Lower leg skin (tissue), 4 donors: ENCODE measurements at regions not wholly inside any gene's neighbourhood (a gene's known extent, or its start where the extent isn't known, plus 50 kb on each side); places are given as distances from the start of the nearest gene placed in this dataset.

Source experiments
- DNase-seq, 2 donors: peaks; one replicate each; pipeline ENCODE4 v3.0.0-alpha.2; 2019; ENCODE audit warnings: low spot score in 2 of 2
- H3K4me3 ChIP-seq: fragments of 200-600 bp; sonication (generic); 2 replicates; pipeline ENCODE4 v1.5.1; 2017; ENCODE audit warnings: mild to moderate bottlenecking, low read depth; ENCODE audit not compliant: poor library complexity, severe bottlenecking
- CTCF ChIP-seq, 3 donors: fragments of 450-650 bp; IDR thresholded peaks; one replicate each; pipeline ENCODE4 v1.5.1; 2016; ENCODE audit warnings: antibody characterized with exemption in 3 of 3, mild to moderate bottlenecking in 3 of 3, moderate library complexity in 2 of 3
- POLR2A ChIP-seq, 2 donors: fragments of 450-650 bp; IDR thresholded peaks; one replicate each; pipeline ENCODE4 v1.6.1; 2016 to 2017; ENCODE audit warnings: antibody characterized with exemption in 2 of 2, mild to moderate bottlenecking in 1 of 2, moderate library complexity in 1 of 2
- WGBS, 2 donors: methylation state at CpG; one replicate each; pipeline ENCODE4 v1.1.5; 2018; 5-methylcytosine and 5-hydroxymethylcytosine counted together
- intact Hi-C: fragments of 100-400 bp; cut with DNase I; formaldehyde crosslinking; loops from one replicate; pipeline ENCODE4 v1.15.0; 2023; ENCODE audit warnings: low total_unique reads

DNA sequence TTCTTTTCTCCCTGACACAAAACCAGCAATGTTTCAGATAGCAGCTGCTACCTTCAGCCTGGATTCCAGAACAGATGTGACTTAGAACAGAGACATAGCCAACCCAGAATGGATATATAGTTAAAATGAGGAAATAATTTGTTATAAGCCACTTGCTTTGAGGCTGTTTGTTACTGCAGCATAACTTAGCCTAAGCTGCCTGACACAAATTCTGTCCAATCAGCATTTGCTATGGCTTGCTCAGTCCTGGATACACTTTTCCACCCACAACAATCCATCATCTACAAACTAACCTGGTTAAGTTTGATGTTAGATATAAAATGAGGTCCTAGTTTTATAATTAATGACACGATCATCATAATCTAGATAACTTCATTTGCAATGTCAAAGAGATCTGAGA is 480.4 kb downstream of the NR4A2 start:
- intact Hi-C loops = no loop called here
- 88 to 90% methylated on average over 1 of the region's 1 CpG for WGBS, 2 donors
- no peak overlapping the region for H3K4me3 ChIP-seq
- no peak for DNase-seq
- no peak for TF ChIP-seq CTCF (IDR thresholded peaks at IDR 0.05)
- no peak for TF ChIP-seq POLR2A (IDR thresholded peaks at IDR 0.05)

DNA sequence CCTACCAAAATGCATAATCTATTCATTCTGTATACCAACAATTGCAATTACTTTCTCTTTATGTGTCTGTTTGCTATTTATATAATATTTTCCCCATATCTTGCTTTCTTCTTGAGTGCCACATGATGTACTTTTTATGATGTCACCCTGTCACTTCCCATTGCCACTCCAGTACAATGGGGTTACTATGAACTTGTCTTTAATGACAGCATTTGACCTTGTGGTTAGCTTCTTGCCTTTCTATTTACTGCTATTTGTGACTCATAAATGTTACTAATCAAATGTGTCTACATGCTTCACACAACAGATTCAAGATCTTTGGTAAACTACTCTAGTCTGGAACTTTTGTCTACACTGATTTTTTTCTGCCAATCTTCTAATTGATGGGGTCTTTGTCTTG is 486.3 kb downstream of the NR4A2 start:
- intact Hi-C loops = no loop called here
- DNase-seq = no peak
- TF ChIP-seq CTCF (IDR thresholded peaks at IDR 0.05) (no peak), POLR2A (IDR thresholded peaks at IDR 0.05) (no peak)
- H3K4me3 ChIP-seq = no peak overlapping the region

GRCh38 chr2:155844461-155844860 is 488.1 kb downstream of the NR4A2 start:
- intact Hi-C loops = no loop called here
- DNase-seq = no peak
- WGBS, 2 donors = 85 to 91% methylated on average over 2 of the region's 2 CpGs
- no peak for TF ChIP-seq CTCF (IDR thresholded peaks at IDR 0.05)
- no peak for TF ChIP-seq POLR2A (IDR thresholded peaks at IDR 0.05)
- H3K4me3 ChIP-seq = no peak overlapping the region

GRCh38 chr2:155842103-155842502 is 490.4 kb downstream of the NR4A2 start:
- TF ChIP-seq CTCF (IDR thresholded peaks at IDR 0.05) (no peak), POLR2A (IDR thresholded peaks at IDR 0.05) (no peak)
- intact Hi-C loops = no loop called here
- 38 to 48% methylated on average over 6 of the region's 6 CpGs for WGBS, 2 donors

GRCh38 chr2:155841442-155841841 is 491.1 kb downstream of the NR4A2 start:
- H3K4me3 ChIP-seq = no peak overlapping the region
- no peak for DNase-seq
- intact Hi-C loops = no loop called here
- TF ChIP-seq CTCF (IDR thresholded peaks at IDR 0.05) (no peak), POLR2A (IDR thresholded peaks at IDR 0.05) (no peak)
- WGBS, 2 donors = 21 to 24% methylated on average over 3 of the region's 3 CpGs

More at GRCh38 chr2:155842103-155842502, 490.4 kb downstream of the NR4A2 start:
- DNase-seq = no peak
- H3K4me3 ChIP-seq = no peak overlapping the region

GRCh38 chr2:155840661-155841060 is 491.9 kb downstream of the NR4A2 start:
- no peak for DNase-seq
- no peak overlapping the region for H3K4me3 ChIP-seq
- WGBS, 2 donors = 31 to 33% methylated on average over 1 of the region's 1 CpG
- intact Hi-C loops = no loop called here
- TF ChIP-seq CTCF (IDR thresholded peaks at IDR 0.05) = no peak
- no peak for TF ChIP-seq POLR2A (IDR thresholded peaks at IDR 0.05)
